ENCODE measurements at regions not wholly inside any gene's neighbourhood (a gene's known extent, or its start where the extent isn't known, plus 50 kb on each side); places are given as distances from the start of the nearest gene placed in this dataset.

- TF ChIP-seq ZNF609 (CRISPR knock-in tag; IDR thresholded peaks at IDR 0.05; ENCODE audit: borderline replicate concordance): peak; percentile 36; the same call in 1 of the 2 replicates
- TF ChIP-seq DNMT1 (CRISPR knock-in tag; IDR thresholded peaks at IDR 0.05): no peak
- TF ChIP-seq MAF1 (CRISPR knock-in tag; IDR thresholded peaks at IDR 0.05; ENCODE audit: borderline replicate concordance): no peak
- TF ChIP-seq HIVEP1 (CRISPR knock-in tag; IDR thresholded peaks at IDR 0.05): peak; percentile 17
- TF ChIP-seq TCF7L2 (IDR thresholded peaks at IDR 0.05; ENCODE audit: low read depth, low read length): no peak
- TF ChIP-seq CHD4 (IDR thresholded peaks at IDR 0.05; ENCODE audit: borderline replicate concordance, low read length): no peak
- TF ChIP-seq JDP2 (CRISPR knock-in tag; IDR thresholded peaks at IDR 0.05; ENCODE audit: borderline replicate concordance): no peak
- TF ChIP-seq ZNF850 (CRISPR knock-in tag; conservative IDR thresholded peaks at IDR 0.05): no peak
- TF ChIP-seq AHR (CRISPR knock-in tag; IDR thresholded peaks at IDR 0.05): no peak
- no peak for TF ChIP-seq CENPT (CRISPR knock-in tag; IDR thresholded peaks at IDR 0.05; ENCODE audit: low read depth)
- TF ChIP-seq FOXP4 (CRISPR knock-in tag; IDR thresholded peaks at IDR 0.05): peak; percentile 100
- peak; percentile 21; the same call in 1 of the 2 replicates for TF ChIP-seq STAG1 (CRISPR knock-in tag; IDR thresholded peaks at IDR 0.05)
- no peak for TF ChIP-seq ZNF326 (CRISPR knock-in tag; IDR thresholded peaks at IDR 0.05; ENCODE audit: borderline replicate concordance)
- no peak for TF ChIP-seq SOX6 (IDR thresholded peaks at IDR 0.05)
- peak; percentile 93 for TF ChIP-seq SOX6 (CRISPR knock-in tag; IDR thresholded peaks at IDR 0.05)
- peak; percentile 90 for TF ChIP-seq CEBPB (IDR thresholded peaks at IDR 0.05; ENCODE audit: borderline replicate concordance, low read depth, low read length)
- no peak for TF ChIP-seq ZNF775 (CRISPR knock-in tag; IDR thresholded peaks at IDR 0.05; ENCODE audit: borderline replicate concordance)
- peak; percentile 13; the same call in 1 of the 2 replicates for TF ChIP-seq ZBTB38 (CRISPR knock-in tag; IDR thresholded peaks at IDR 0.05)
- TF ChIP-seq ZBTB3 (CRISPR knock-in tag; IDR thresholded peaks at IDR 0.05; ENCODE audit: borderline replicate concordance, low read depth): no peak
- TF ChIP-seq SMAD3 (CRISPR knock-in tag; IDR thresholded peaks at IDR 0.05): peak; percentile 92
- no peak for TF ChIP-seq STAT5B (CRISPR knock-in tag; IDR thresholded peaks at IDR 0.05)
- no peak; the same call in 1 of the 2 replicates for TF ChIP-seq ZMYM4 (CRISPR knock-in tag; IDR thresholded peaks at IDR 0.05)
- no peak for TF ChIP-seq POGZ (CRISPR knock-in tag; IDR thresholded peaks at IDR 0.05)
- TF ChIP-seq ZKSCAN1 (IDR thresholded peaks at IDR 0.05; ENCODE audit: low read length): no peak
- TF ChIP-seq CBX5 (CRISPR knock-in tag; IDR thresholded peaks at IDR 0.05; ENCODE audit: borderline replicate concordance): no peak
Measured at GRCh38 chr2:20534913-20535801, 88.3 kb downstream of the RHOB start (continued).

All from HepG2 (cell line).